ENCODE measurements at regions not wholly inside any gene's neighbourhood (a gene's known extent, or its start where the extent isn't known, plus 50 kb on each side); places are given as distances from the start of the nearest gene placed in this dataset.

DNA sequence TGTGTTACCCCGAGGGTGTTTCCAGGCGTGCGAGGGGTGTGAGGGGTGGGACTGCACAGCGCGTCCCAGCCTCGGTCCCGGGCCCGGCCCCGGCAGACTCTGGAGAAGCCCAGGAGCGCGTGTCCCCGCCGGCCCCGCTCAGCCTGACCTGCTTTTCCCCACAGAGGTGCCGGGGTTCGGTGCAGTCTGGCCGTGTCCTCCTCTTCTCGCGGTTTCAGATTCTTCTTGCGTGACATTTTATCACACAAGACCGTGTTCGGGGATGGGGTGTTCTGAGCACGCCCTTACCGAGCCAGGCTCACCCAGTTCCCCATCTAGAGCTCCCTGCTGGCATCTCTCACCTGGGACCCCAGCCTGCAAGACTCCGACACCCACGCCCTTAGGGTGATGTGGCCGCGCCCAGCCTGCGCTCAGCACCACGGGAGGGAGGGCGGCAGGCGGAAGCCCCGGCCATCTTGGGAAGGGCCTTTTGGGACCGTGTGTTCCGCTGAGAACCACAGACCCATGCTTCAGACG, 775.6 kb downstream of the BRD1 start:
- DNase-seq (ENCODE audit: low read depth in 1 of 2, low spot score in 1 of 2) = no peak
- TF ChIP-seq POLR2AphosphoS5 (IDR thresholded peaks at IDR 0.05; ENCODE audit: low read depth) (no peak), GABPA (IDR thresholded peaks at IDR 0.05; ENCODE audit: low read depth) (no peak), SPI1 (IDR thresholded peaks at IDR 0.05; ENCODE audit: borderline replicate concordance, low read depth) (no peak)
- TF ChIP-seq, protein P1, sequence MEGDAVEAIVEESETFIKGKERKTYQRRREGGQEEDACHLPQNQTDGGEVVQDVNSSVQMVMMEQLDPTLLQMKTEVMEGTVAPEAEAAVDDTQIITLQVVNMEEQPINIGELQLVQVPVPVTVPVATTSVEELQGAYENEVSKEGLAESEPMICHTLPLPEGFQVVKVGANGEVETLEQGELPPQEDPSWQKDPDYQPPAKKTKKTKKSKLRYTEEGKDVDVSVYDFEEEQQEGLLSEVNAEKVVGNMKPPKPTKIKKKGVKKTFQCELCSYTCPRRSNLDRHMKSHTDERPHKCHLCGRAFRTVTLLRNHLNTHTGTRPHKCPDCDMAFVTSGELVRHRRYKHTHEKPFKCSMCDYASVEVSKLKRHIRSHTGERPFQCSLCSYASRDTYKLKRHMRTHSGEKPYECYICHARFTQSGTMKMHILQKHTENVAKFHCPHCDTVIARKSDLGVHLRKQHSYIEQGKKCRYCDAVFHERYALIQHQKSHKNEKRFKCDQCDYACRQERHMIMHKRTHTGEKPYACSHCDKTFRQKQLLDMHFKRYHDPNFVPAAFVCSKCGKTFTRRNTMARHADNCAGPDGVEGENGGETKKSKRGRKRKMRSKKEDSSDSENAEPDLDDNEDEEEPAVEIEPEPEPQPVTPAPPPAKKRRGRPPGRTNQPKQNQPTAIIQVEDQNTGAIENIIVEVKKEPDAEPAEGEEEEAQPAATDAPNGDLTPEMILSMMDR (IDR thresholded peaks at IDR 0.05; ENCODE audit: insufficient read depth, low read length) = no peak
- TF ChIP-seq, protein P2, sequence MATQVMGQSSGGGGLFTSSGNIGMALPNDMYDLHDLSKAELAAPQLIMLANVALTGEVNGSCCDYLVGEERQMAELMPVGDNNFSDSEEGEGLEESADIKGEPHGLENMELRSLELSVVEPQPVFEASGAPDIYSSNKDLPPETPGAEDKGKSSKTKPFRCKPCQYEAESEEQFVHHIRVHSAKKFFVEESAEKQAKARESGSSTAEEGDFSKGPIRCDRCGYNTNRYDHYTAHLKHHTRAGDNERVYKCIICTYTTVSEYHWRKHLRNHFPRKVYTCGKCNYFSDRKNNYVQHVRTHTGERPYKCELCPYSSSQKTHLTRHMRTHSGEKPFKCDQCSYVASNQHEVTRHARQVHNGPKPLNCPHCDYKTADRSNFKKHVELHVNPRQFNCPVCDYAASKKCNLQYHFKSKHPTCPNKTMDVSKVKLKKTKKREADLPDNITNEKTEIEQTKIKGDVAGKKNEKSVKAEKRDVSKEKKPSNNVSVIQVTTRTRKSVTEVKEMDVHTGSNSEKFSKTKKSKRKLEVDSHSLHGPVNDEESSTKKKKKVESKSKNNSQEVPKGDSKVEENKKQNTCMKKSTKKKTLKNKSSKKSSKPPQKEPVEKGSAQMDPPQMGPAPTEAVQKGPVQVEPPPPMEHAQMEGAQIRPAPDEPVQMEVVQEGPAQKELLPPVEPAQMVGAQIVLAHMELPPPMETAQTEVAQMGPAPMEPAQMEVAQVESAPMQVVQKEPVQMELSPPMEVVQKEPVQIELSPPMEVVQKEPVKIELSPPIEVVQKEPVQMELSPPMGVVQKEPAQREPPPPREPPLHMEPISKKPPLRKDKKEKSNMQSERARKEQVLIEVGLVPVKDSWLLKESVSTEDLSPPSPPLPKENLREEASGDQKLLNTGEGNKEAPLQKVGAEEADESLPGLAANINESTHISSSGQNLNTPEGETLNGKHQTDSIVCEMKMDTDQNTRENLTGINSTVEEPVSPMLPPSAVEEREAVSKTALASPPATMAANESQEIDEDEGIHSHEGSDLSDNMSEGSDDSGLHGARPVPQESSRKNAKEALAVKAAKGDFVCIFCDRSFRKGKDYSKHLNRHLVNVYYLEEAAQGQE (IDR thresholded peaks at IDR 0.05; ENCODE audit: insufficient replicate concordance, low read depth) = no peak
- no peaks in the 10 kb centered on the region for H3K27me3 ChIP-seq (ENCODE audit: insufficient read depth, poor library complexity, severe bottlenecking)
- no peak overlapping the region for H3K4me3 ChIP-seq (replicated peaks; ENCODE audit: insufficient read depth, low read length)
- no peak overlapping the region for H3K27ac ChIP-seq (replicated peaks)

DNA sequence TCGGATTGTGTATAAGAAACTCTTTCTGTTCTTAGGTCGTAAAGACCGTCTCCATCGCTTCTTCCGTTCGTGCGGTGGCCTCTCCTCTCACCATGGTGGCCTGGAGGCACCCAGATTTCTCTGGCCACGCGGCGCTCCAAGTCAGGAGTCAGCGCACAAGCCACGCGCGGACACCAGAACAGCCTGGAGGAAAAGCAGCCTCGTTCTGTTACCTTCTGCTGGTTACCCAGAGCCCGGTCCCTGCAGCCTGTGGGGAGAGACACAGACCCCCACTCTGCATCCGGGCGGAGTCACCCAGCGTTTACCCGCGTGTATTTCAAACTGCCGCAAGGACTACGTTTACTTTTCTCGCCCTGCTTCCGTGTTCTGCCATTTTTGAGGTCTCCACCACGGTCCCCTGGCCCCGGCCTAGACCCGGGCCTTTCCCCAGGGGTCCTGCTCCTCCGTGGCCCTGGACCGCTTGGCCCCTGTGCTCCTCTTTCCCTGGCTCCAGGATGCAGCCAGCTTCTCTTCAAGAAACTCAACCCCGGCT, 776.1 kb downstream of the BRD1 start:
- no peak for DNase-seq (ENCODE audit: low read depth in 1 of 2, low spot score in 1 of 2)
- no peaks in the 10 kb centered on the region for H3K27me3 ChIP-seq (ENCODE audit: insufficient read depth, poor library complexity, severe bottlenecking)
- no peak overlapping the region for H3K4me3 ChIP-seq (replicated peaks; ENCODE audit: insufficient read depth, low read length)
- no peak for TF ChIP-seq SPI1 (IDR thresholded peaks at IDR 0.05; ENCODE audit: borderline replicate concordance, low read depth)
- TF ChIP-seq, protein P1 (IDR thresholded peaks at IDR 0.05; ENCODE audit: insufficient read depth, low read length) = no peak
- TF ChIP-seq GABPA (IDR thresholded peaks at IDR 0.05; ENCODE audit: low read depth) = no peak
- TF ChIP-seq POLR2AphosphoS5 (IDR thresholded peaks at IDR 0.05; ENCODE audit: low read depth) = no peak
- TF ChIP-seq, protein P2 (IDR thresholded peaks at IDR 0.05; ENCODE audit: insufficient replicate concordance, low read depth) = no peak
- H3K27ac ChIP-seq (replicated peaks) = no peak overlapping the region

DNA sequence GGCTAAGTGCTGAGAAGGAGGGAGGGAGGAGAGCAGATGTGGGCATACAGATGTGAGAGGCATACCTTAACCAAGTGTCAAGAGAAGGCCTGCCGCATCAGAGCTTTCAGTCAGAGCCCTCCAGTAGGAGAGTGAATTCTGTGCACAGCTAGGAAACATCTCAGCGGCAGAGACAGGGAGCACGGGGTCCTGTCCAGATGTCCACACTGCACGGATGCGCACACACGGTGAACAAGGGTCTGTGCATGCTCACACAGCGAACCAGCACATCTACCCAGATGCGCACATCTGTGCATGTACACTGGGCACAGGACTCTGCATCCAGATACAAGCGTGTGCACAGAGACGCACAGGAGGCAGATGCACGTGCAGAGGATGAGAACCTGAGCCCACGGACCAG, 778.0 kb downstream of the BRD1 start:
- Histone ChIP-seq H3K27ac (replicated peaks) (no peak overlapping the region), H3K27me3 (ENCODE audit: insufficient read depth, poor library complexity, severe bottlenecking) (no peaks in the 10 kb centered on the region), H3K4me3 (replicated peaks; ENCODE audit: insufficient read depth, low read length) (no peak overlapping the region)
- no peak for TF ChIP-seq SPI1 (IDR thresholded peaks at IDR 0.05; ENCODE audit: borderline replicate concordance, low read depth)
- no peak for TF ChIP-seq GABPA (IDR thresholded peaks at IDR 0.05; ENCODE audit: low read depth)
- TF ChIP-seq, protein P2 (IDR thresholded peaks at IDR 0.05; ENCODE audit: insufficient replicate concordance, low read depth) = no peak
- no peak for TF ChIP-seq POLR2AphosphoS5 (IDR thresholded peaks at IDR 0.05; ENCODE audit: low read depth)
- DNase-seq (ENCODE audit: low read depth in 1 of 2, low spot score in 1 of 2) = no peak

Measured in HL-60 (cell line).